HL-60 (cell line): ENCODE measurements at regions not wholly inside any gene's neighbourhood (a gene's known extent, or its start where the extent isn't known, plus 50 kb on each side); places are given as distances from the start of the nearest gene placed in this dataset.

Experiments used
- CTCF ChIP-seq: IDR thresholded peaks from one replicate; pipeline ENCODE4 v1.5.1; 2011; ENCODE audit warnings: low read length, control low read depth, inconsistent platforms; ENCODE audit not compliant: insufficient read depth
- GABPA ChIP-seq: IDR thresholded peaks from 2 replicates; pipeline ENCODE4 v1.6.1; 2012; ENCODE audit warnings: low read depth

GRCh38 chr9:136603901-136604814 is 58.3 kb upstream of the NOTCH1 start:
- no peak for TF ChIP-seq CTCF
- TF ChIP-seq GABPA, result no peak
